ENCODE measurements at regions not wholly inside any gene's neighbourhood (a gene's known extent, or its start where the extent isn't known, plus 50 kb on each side); places are given as distances from the start of the nearest gene placed in this dataset.

DNA sequence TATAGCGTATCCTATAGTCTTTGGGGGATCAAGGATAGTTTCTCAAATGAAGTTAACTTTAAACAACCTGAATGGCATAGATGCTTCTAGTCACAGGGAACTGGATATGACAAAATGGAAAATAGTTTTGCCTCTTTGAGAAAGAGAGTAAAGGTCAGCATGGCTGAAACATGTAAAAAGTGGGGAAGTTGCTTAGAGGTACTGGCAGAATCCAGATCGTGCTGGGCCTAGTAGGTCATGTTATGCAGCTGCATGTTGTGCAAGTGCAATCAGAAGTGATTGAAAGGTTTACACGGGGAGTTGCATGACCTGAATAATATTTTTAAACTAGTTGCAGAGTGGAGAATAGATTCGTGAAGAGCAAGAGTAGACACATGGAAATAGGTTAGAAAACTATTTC, 201.1 kb upstream of the HDAC9 start:
- no peaks in the 10 kb centered on the region for H3K36me3 Mint-ChIP-seq (ENCODE audit: low read depth)

DNA sequence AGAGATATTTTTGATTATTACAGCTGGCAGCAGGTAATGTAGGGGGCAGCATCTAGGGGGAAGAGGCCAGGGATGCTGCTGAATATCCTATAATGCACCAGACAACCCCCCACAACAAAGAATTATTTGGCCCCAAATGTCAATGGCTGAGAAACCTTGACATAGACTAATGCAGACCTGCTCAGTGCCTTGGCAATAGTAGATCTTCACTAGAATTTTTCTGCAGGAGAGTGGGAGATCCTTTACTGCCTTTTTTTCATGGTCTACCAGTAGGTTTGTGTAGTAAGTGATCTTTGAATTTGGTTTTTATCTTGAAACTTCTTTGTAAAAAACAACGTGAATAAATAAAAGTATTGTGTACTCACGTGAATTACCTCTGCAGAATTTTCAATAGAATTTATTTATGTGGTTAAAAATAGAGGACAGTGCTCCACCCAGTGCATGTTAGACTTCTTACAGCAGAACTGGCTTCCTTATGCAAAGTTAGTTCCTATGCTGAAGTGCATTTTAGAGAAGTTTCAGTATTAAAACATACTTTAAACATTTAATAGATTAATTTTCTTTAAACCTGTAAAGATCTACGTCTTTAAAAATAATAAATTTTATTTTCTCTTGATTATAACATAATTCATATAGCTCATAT, 199.6 kb upstream of the HDAC9 start:
- Mint-ChIP-seq H3K36me3 (ENCODE audit: low read depth) (no peaks in the 10 kb centered on the region), H3K27ac (no peak overlapping the region), H3K27me3 (peaks cover 17% of the 10 kb centered on the region), H3K4me1 (peaks cover 2% of the 10 kb centered on the region), H3K4me3 (no peak overlapping the region)
- no peaks in the 10 kb centered on the region for H3K9me3 ChIP-seq (ENCODE audit: control insufficient read depth, low read length, poor library complexity, severe bottlenecking)
- no peak for ATAC-seq
- DNase-seq = no peak

More for the DNA sequence above, 201.1 kb upstream of the HDAC9 start:
- DNase-seq (no peak), ATAC-seq (no peak)
- Mint-ChIP-seq H3K4me1 (peaks cover 7% of the 10 kb centered on the region), H3K27ac (no peak overlapping the region), H3K27me3 (peaks cover 27% of the 10 kb centered on the region), H3K4me3 (no peak overlapping the region)
- no peaks in the 10 kb centered on the region for H3K9me3 ChIP-seq (ENCODE audit: control insufficient read depth, low read length, poor library complexity, severe bottlenecking)

DNA sequence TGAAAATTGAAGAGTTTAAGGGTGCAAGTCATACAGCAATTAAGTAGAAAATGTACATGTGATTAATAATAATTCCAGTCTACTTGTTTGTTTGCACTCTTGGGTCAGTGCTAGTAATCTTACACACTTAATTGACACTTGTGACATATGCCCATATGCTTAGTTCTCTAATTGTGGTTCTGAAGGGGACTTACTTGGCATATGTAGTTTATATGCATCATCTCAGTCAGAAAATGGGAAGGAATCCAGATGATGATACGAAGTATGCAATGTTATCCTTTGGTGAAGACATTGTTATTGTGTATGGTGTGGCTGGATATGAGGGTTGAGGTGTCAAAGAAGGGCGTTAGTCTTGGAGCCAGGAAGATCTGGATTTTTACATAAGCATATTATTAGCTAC, 193.5 kb upstream of the HDAC9 start:
- ATAC-seq (no peak), DNase-seq (no peak)
- no peak overlapping the region for H3K4me3 Mint-ChIP-seq
- peaks cover 17% of the 10 kb centered on the region for H3K27me3 Mint-ChIP-seq
- H3K9me3 ChIP-seq (ENCODE audit: control insufficient read depth, low read length, poor library complexity, severe bottlenecking) = no peaks in the 10 kb centered on the region
- H3K27ac Mint-ChIP-seq = no peak overlapping the region
- peaks cover 2% of the 10 kb centered on the region for H3K4me1 Mint-ChIP-seq
- H3K36me3 Mint-ChIP-seq (ENCODE audit: low read depth) = no peaks in the 10 kb centered on the region

DNA sequence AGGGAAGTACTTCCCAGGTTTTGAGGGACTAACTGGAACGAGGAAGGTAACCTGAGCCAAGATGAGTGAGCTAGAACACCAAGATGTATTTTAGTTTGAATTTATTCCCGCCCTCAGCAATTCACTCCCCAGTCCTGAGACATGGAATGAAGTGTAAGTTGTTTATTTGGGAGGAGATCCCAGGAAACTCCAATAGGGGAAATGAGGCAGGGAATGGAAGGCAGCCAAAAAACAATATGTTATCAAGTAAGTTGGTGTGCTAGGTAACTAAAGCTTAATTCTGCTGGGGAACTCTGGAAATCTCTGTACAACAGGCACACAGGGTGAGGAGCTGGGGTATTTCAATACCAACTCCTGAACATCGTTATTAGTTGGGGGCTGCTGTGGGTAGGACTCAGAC, 189.7 kb upstream of the HDAC9 start:
- peaks cover 2% of the 10 kb centered on the region for H3K4me1 Mint-ChIP-seq
- no peak overlapping the region for H3K27ac Mint-ChIP-seq
- H3K27me3 Mint-ChIP-seq = peaks cover 17% of the 10 kb centered on the region
- H3K36me3 Mint-ChIP-seq (ENCODE audit: low read depth) = no peaks in the 10 kb centered on the region
- DNase-seq (no peak), ATAC-seq (no peak)
- H3K9me3 ChIP-seq (ENCODE audit: control insufficient read depth, low read length, poor library complexity, severe bottlenecking) = no peaks in the 10 kb centered on the region
- H3K4me3 Mint-ChIP-seq = no peak overlapping the region

DNA sequence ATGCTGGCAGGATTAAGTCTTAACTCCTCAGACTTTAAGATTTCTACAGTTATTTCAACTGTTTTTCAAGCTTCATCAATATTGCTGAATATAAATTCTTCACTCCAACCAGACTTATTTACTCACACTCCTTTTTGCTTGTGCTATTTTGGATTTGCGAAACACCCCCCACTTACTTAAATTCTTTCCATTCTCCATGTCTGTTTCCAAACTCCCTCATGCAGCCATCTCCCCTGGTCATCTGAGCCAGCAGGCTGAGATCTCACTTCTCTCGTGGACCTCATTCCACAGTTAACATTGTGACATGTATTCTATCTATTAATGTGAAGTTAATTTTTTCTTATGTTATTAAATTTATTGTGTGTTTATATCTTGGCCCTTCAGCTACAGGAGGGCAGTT, 188.9 kb upstream of the HDAC9 start:
- peaks cover 2% of the 10 kb centered on the region for H3K4me1 Mint-ChIP-seq
- ATAC-seq (no peak), DNase-seq (no peak)
- H3K4me3 Mint-ChIP-seq = no peak overlapping the region
- H3K36me3 Mint-ChIP-seq (ENCODE audit: low read depth) = no peaks in the 10 kb centered on the region
- H3K27ac Mint-ChIP-seq = no peak overlapping the region
- peaks cover 17% of the 10 kb centered on the region for H3K27me3 Mint-ChIP-seq
- no peaks in the 10 kb centered on the region for H3K9me3 ChIP-seq (ENCODE audit: control insufficient read depth, low read length, poor library complexity, severe bottlenecking)

DNA sequence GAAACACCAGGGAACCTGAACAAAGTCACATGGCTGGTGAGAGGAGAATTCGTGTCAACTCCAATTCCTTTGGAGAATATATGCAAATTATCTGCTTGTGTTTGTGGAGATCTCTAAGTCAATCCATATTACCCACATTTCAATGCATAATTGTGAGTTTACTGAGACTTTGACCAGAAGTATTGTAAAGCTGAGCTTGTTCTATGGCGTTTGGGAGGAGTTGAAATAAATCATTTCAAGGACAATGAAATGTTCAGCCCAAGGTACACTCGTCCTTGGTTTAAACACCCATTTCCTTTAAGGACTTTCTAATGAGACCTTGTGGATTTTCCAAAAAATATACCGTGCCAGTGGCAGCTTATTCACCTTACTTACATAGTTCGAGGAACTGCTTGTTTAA, 186.6 kb upstream of the HDAC9 start:
- Mint-ChIP-seq H3K36me3 (ENCODE audit: low read depth) (no peaks in the 10 kb centered on the region), H3K4me3 (no peak overlapping the region), H3K27ac (no peak overlapping the region), H3K4me1 (peaks cover 9% of the 10 kb centered on the region), H3K27me3 (peaks cover 13% of the 10 kb centered on the region)
- no peaks in the 10 kb centered on the region for H3K9me3 ChIP-seq (ENCODE audit: control insufficient read depth, low read length, poor library complexity, severe bottlenecking)
- ATAC-seq = no peak
- DNase-seq = no peak

DNA sequence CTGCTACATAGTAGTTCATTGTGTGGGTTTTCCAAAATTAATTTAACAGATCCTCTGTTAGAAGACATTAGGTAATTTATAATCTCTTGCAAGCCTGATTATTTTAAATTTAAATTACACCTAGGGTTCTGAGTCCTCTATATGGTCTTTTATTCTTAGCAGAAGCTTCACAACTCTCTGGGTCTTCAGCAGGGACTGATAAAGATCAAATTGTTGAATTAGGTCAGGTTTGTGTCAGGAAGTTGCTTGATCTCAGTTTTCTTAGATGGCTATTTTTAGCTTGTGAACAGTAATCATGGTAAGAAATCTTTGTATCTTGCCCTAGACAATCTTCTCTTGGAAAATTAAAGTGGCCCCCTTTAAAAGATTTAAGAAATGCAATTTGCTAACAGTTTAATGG, 183.1 kb upstream of the HDAC9 start:
- ATAC-seq (no peak), DNase-seq (no peak)
- Mint-ChIP-seq H3K27me3 (peaks cover 1% of the 10 kb centered on the region), H3K4me3 (no peak overlapping the region), H3K36me3 (ENCODE audit: low read depth) (no peaks in the 10 kb centered on the region), H3K4me1 (peaks cover 9% of the 10 kb centered on the region), H3K27ac (no peak overlapping the region)
- H3K9me3 ChIP-seq (ENCODE audit: control insufficient read depth, low read length, poor library complexity, severe bottlenecking) = no peaks in the 10 kb centered on the region

DNA sequence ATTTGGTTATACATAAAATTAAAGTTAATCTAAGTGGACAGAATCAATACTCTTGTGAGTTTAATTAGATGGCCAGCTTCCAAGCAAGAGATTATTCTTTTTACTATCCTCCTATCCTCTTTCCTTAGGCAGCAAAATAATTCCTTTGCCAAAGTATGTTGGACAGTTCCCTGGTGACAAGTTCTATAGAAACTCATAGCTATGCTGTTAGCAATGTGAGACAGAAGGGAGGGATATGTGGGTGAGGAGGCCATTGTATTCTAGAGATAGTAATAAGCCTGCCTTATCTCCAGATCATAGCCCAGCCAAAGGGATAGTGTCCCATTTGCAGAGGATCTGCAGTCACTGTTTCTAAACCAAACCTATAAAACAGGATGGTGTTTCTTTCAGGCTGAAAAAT, 181.6 kb upstream of the HDAC9 start:
- no peaks in the 10 kb centered on the region for H3K36me3 Mint-ChIP-seq (ENCODE audit: low read depth)
- ATAC-seq (no peak), DNase-seq (no peak)
- no peak overlapping the region for H3K4me3 Mint-ChIP-seq
- no peaks in the 10 kb centered on the region for H3K9me3 ChIP-seq (ENCODE audit: control insufficient read depth, low read length, poor library complexity, severe bottlenecking)
- H3K4me1 Mint-ChIP-seq = peaks cover 9% of the 10 kb centered on the region
- H3K27me3 Mint-ChIP-seq = peaks cover 10% of the 10 kb centered on the region
- peak overlapping the region; percentile 1 for H3K27ac Mint-ChIP-seq

DNA sequence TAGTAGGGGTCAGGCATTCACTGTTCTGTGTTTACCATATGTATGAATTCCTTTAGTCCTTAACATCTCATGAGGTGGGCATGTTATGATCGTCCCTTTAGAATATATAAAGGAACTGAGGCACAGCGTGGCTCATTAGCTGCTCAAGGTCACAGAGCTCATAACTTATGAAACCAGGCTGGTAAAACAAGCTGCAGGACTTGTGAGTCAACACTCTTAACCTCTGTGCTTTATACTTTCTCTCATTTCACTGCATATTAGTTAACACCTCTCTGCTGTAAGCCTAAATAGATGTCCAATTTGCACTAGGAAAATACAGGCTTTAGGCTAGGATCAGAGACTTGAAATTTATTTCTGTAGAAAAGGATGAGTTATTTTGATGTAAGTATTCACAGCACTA, 180.3 kb upstream of the HDAC9 start:
- peaks cover 9% of the 10 kb centered on the region for H3K4me1 Mint-ChIP-seq
- H3K27ac Mint-ChIP-seq = no peak overlapping the region
- H3K9me3 ChIP-seq (ENCODE audit: control insufficient read depth, low read length, poor library complexity, severe bottlenecking) = no peaks in the 10 kb centered on the region

DNA sequence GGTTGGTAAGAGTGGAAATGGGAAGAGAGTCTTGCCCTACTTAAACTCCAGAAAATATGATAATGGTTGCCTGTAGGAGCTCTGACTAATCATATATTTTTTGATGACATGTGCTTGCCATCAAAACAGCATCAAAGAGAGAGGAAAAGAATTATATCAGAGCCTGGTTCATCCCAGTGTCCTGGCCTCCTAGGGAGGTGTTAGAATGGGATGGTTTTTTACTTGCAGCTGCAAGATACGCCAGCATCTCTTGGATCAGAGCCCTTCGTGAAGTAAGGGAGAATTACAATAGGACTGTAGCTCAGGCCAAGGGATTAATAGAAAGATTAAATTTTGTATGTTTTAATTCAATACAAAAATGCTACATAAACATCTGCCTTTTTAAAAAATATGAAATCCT, 177.6 kb upstream of the HDAC9 start:
- Mint-ChIP-seq H3K4me3 (no peak overlapping the region), H3K4me1 (peaks cover 5% of the 10 kb centered on the region), H3K36me3 (ENCODE audit: low read depth) (no peaks in the 10 kb centered on the region), H3K27ac (no peak overlapping the region), H3K27me3 (peaks cover 23% of the 10 kb centered on the region)
- H3K9me3 ChIP-seq (ENCODE audit: control insufficient read depth, low read length, poor library complexity, severe bottlenecking) = no peaks in the 10 kb centered on the region
- ATAC-seq (no peak), DNase-seq (no peak)

More for the DNA sequence above, 180.3 kb upstream of the HDAC9 start:
- no peak for ATAC-seq
- H3K36me3 Mint-ChIP-seq (ENCODE audit: low read depth) = no peaks in the 10 kb centered on the region
- DNase-seq = no peak
- H3K27me3 Mint-ChIP-seq = peaks cover 12% of the 10 kb centered on the region
- H3K4me3 Mint-ChIP-seq = no peak overlapping the region

DNA sequence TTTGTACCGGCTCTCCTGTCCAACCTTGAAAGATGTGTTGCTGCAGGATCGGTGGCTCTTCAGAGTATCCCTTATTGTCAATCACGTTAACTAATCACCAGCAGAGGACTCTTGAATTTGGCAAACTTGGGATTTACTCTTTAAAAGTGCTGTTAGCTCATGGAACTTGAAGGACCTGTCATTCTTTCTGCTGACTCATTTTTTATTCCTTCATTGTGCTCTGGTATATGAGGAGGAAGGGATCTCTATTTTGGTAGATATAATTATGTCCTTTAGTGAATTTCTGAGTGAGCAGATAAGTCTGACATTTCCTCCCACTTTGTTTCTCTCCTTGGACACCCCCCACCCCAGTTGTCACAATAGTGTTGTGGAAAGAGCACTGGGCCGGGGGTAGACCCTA, 175.1 kb upstream of the HDAC9 start:
- ATAC-seq (no peak), DNase-seq (no peak)
- Mint-ChIP-seq H3K4me1 (peaks cover 5% of the 10 kb centered on the region), H3K4me3 (no peak overlapping the region), H3K27ac (no peak overlapping the region), H3K27me3 (peaks cover 28% of the 10 kb centered on the region), H3K36me3 (ENCODE audit: low read depth) (no peaks in the 10 kb centered on the region)
- no peaks in the 10 kb centered on the region for H3K9me3 ChIP-seq (ENCODE audit: control insufficient read depth, low read length, poor library complexity, severe bottlenecking)

DNA sequence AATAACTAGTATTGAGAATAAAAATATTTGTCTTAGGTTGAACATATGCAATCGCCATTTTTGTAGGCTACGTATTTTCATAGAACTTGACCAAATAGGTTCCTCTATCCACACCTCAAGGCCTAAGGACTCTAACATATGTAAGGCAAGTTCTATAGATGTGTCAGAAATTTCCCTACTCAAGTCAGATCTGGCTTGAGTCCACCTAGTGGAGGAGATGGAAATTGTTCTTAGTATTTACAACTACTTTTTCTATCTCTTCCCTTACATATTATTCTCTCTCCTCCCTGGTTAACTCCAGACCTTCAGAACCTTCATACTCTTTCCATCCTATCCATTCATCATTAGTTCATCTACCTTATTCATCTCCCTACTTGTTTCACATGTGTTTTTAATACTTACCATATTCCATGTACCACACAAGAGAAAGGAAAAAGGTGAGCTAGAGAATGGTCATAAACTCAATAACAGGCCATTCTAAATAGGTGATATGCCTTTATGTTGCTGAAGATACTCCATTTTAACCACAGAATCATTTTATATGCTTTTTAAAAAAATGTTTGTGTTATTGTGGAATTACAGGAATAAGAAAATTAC, 174.5 kb upstream of the HDAC9 start:
- no peak overlapping the region for H3K27ac Mint-ChIP-seq
- peaks cover 5% of the 10 kb centered on the region for H3K4me1 Mint-ChIP-seq
- no peak for DNase-seq
- H3K36me3 Mint-ChIP-seq (ENCODE audit: low read depth) = no peaks in the 10 kb centered on the region
- peaks cover 28% of the 10 kb centered on the region for H3K27me3 Mint-ChIP-seq
- H3K4me3 Mint-ChIP-seq = no peak overlapping the region
- no peaks in the 10 kb centered on the region for H3K9me3 ChIP-seq (ENCODE audit: control insufficient read depth, low read length, poor library complexity, severe bottlenecking)
- ATAC-seq = peak; percentile 52

DNA sequence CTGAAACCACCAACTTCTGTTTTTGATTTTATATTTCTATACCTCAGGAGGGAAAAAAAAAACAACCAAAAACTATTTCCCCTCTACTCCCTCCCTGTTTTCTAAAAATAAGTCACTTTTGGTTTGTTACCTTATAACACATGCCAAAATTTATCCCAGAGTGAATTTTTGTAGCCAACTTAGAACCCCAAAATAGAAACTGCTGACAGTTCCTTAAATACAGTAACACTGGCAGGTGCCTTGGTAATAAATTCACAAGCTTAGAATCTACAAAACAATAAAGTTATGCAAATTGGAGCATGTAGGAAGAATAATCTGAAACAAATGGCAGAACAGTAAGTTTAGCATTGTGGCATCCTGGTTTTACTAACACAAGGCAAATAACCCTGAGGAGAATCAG, 165.0 kb upstream of the HDAC9 start:
- no peak overlapping the region for H3K4me3 Mint-ChIP-seq
- no peak for ATAC-seq
- H3K36me3 Mint-ChIP-seq (ENCODE audit: low read depth) = no peaks in the 10 kb centered on the region
- peaks cover 7% of the 10 kb centered on the region for H3K27me3 Mint-ChIP-seq
- no peak overlapping the region for H3K27ac Mint-ChIP-seq
- no peak for DNase-seq
- H3K9me3 ChIP-seq (ENCODE audit: control insufficient read depth, low read length, poor library complexity, severe bottlenecking) = no peaks in the 10 kb centered on the region
- no peaks in the 10 kb centered on the region for H3K4me1 Mint-ChIP-seq

DNA sequence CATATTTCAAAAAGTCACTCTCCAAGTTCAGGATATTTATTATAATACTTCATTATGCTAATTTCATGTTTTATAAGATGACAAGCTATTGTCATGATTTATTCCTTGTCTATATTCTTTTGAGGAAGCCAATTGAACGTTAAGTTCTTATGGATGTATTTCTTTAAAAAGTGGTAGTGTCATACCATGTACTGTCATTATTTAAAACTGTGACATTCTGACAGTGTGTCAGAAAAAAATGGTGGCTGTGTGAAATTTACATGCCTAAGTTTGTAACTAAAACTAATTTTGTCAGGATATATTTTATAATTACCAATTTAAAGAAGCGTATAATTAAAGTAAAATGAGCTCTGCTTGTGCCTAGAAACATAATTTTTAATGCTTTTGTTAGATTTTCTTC, 158.9 kb upstream of the HDAC9 start:
- H3K4me1 Mint-ChIP-seq = no peaks in the 10 kb centered on the region
- no peak overlapping the region for H3K27ac Mint-ChIP-seq

More for the DNA sequence above, 158.9 kb upstream of the HDAC9 start:
- no peak for DNase-seq
- H3K36me3 Mint-ChIP-seq (ENCODE audit: low read depth) = no peaks in the 10 kb centered on the region
- H3K4me3 Mint-ChIP-seq = no peak overlapping the region
- peaks cover 7% of the 10 kb centered on the region for H3K27me3 Mint-ChIP-seq
- no peaks in the 10 kb centered on the region for H3K9me3 ChIP-seq (ENCODE audit: control insufficient read depth, low read length, poor library complexity, severe bottlenecking)
- ATAC-seq = no peak

All from T-helper 17 cell (primary cell).